ENCODE measurements at regions not wholly inside any gene's neighbourhood (a gene's known extent, or its start where the extent isn't known, plus 50 kb on each side); places are given as distances from the start of the nearest gene placed in this dataset.

GRCh38 chr5:63831381-63831780 is 130.9 kb downstream of the HTR1A start:
- no peak for TF ChIP-seq CTCF (conservative IDR thresholded peaks at IDR 0.05; ENCODE audit: low read depth)
- POLR2A ChIA-PET (ENCODE audit: low non-redundant PET) = no interaction called here
- no peak overlapping the region for H3K27ac ChIP-seq
- CTCF ChIA-PET = no interaction called here
- peak; percentile 14 for DNase-seq (ENCODE audit: low spot score)

- no peak for TF ChIP-seq CTCF (conservative IDR thresholded peaks at IDR 0.05; ENCODE audit: low read depth)
- no peak for DNase-seq (ENCODE audit: low spot score)
- CTCF ChIA-PET = no interaction called here
- POLR2A ChIA-PET (ENCODE audit: low non-redundant PET) = no interaction called here
- H3K27ac ChIP-seq = no peak overlapping the region
Observed at GRCh38 chr5:63825984-63826383, 136.3 kb downstream of the HTR1A start.

- no peak for TF ChIP-seq CTCF (conservative IDR thresholded peaks at IDR 0.05; ENCODE audit: low read depth)
- POLR2A ChIA-PET (ENCODE audit: low non-redundant PET) = no interaction called here
- DNase-seq (ENCODE audit: low spot score) = no peak
- CTCF ChIA-PET = interaction anchor here (1.2 kb wide), 1 partner anchor 422 kb away, joined by 3 read pairs; no protein-coding TSS in a partner anchor
- H3K27ac ChIP-seq = no peak overlapping the region
Observed at GRCh38 chr5:63823583-63823982, 138.7 kb downstream of the HTR1A start.

- peak; percentile 11 for DNase-seq (ENCODE audit: low spot score)
- no peak overlapping the region for H3K27ac ChIP-seq
- ChIA-PET POLR2A (ENCODE audit: low non-redundant PET) (no interaction called here), CTCF (no interaction called here)
- TF ChIP-seq CTCF (conservative IDR thresholded peaks at IDR 0.05; ENCODE audit: low read depth) = no peak
Observed at GRCh38 chr5:63822614-63823013, 139.6 kb downstream of the HTR1A start.

GRCh38 chr5:63820577-63820976 is 141.7 kb downstream of the HTR1A start:
- ChIA-PET POLR2A (ENCODE audit: low non-redundant PET) (no interaction called here), CTCF (interaction anchor here (1.3 kb wide), 1 partner anchor 419 kb away, joined by 3 read pairs; no protein-coding TSS in a partner anchor)
- DNase-seq (ENCODE audit: low spot score) = no peak
- no peak overlapping the region for H3K27ac ChIP-seq
- TF ChIP-seq CTCF (conservative IDR thresholded peaks at IDR 0.05; ENCODE audit: low read depth) = no peak

GRCh38 chr5:63812693-63813092 is 149.6 kb downstream of the HTR1A start:
- ChIA-PET CTCF (no interaction called here), POLR2A (ENCODE audit: low non-redundant PET) (no interaction called here)
- TF ChIP-seq CTCF (conservative IDR thresholded peaks at IDR 0.05; ENCODE audit: low read depth) = no peak
- H3K27ac ChIP-seq = no peak overlapping the region
- no peak for DNase-seq (ENCODE audit: low spot score)

- ChIA-PET POLR2A (ENCODE audit: low non-redundant PET) (no interaction called here), CTCF (no interaction called here)
- no peak for TF ChIP-seq CTCF (conservative IDR thresholded peaks at IDR 0.05; ENCODE audit: low read depth)
- no peak for DNase-seq (ENCODE audit: low spot score)
- H3K27ac ChIP-seq = no peak overlapping the region
Observed at GRCh38 chr5:63811961-63812360, 150.3 kb downstream of the HTR1A start.

Measured in RWPE1 (cell line).